Coronary artery (tissue), 2 donors: ENCODE measurements at regions not wholly inside any gene's neighbourhood (a gene's known extent, or its start where the extent isn't known, plus 50 kb on each side); places are given as distances from the start of the nearest gene placed in this dataset.

ENCODE experiments used
- DNase-seq: peaks from one replicate; pipeline ENCODE4 v3.0.0-alpha.2; 2017; ENCODE audit warnings: low spot score
- H3K27ac ChIP-seq, 2 donors: fragments of 200-600 bp; sonication (generic); one replicate each; pipeline ENCODE4 v1.5.1; 2016 to 2019
- H3K4me3 ChIP-seq: fragments of 200-600 bp; sonication (generic); 2 replicates; pipeline ENCODE4 v1.5.1; 2016; ENCODE audit warnings: mild to moderate bottlenecking, moderate library complexity
- TF ChIP-seq, protein P1 (sequence below): fragments of 200-600 bp; sonication (generic); IDR thresholded peaks from one replicate; pipeline ENCODE4 v1.5.1; 2019; ENCODE audit warnings: antibody characterized with exemption

DNA sequence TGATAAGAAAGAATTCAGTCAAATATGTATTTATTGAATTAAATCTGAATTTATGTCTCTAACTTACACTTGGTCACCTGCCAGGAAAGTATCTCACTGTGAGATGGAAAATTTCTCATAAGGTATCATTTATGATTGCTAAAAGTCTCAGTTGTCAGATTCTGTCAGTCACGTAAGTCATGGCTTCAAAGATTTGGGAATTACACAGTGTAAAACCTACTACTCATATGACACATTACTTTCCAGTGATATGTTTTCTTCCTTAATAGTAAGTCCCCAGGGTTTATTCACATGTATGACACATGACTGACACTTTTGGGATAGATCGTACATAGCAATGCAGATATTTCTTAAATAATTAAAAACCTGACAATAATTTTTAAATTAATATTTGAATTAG lies 792.2 kb downstream of the PLOD2 start:
- Histone ChIP-seq H3K27ac (no peak overlapping the region), H3K4me3 (no peak overlapping the region)
- no peak for DNase-seq
- TF ChIP-seq, protein P1, sequence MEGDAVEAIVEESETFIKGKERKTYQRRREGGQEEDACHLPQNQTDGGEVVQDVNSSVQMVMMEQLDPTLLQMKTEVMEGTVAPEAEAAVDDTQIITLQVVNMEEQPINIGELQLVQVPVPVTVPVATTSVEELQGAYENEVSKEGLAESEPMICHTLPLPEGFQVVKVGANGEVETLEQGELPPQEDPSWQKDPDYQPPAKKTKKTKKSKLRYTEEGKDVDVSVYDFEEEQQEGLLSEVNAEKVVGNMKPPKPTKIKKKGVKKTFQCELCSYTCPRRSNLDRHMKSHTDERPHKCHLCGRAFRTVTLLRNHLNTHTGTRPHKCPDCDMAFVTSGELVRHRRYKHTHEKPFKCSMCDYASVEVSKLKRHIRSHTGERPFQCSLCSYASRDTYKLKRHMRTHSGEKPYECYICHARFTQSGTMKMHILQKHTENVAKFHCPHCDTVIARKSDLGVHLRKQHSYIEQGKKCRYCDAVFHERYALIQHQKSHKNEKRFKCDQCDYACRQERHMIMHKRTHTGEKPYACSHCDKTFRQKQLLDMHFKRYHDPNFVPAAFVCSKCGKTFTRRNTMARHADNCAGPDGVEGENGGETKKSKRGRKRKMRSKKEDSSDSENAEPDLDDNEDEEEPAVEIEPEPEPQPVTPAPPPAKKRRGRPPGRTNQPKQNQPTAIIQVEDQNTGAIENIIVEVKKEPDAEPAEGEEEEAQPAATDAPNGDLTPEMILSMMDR: no peak

DNA sequence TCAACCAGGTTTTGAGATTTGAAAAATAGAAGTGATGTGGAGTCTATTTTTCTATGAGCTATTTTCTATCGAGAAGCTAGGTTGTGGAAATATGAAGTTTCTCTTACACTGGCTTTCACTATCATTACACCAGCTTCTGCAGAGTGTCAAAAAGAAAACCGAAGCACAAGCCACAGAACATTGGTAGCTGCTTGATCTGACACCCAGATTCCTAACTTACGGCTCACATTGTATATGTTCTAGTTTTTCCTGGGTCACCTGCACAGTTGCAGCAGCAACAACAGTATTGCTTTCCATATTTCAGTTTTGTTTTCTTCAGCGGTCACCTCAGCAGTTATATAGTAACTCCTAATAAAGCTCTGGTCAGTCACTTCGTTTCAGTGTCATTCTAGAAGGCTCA lies 790.1 kb downstream of the PLOD2 start:
- DNase-seq: no peak
- TF ChIP-seq, protein P1: no peak
- no peak overlapping the region for H3K4me3 ChIP-seq
- H3K27ac ChIP-seq: no peak overlapping the region

DNA sequence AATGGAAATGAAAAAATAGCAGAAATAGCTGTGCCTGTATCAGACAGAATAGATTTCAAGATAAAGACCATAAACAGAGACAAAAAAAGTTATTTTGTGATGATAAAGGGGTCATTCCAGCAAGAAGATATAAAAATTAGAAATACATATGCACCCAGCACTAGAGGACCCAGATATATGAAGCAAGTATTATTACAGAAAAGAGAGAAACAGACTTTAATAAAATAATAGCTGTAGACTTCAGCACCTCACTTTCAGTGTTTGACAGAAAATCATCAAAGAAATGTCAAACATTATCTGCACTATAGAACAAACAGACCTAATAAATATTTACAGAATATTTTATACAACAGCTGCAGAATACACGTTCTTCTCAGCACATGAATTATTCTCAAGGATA lies 783.7 kb downstream of the PLOD2 start:
- Histone ChIP-seq H3K27ac (no peak overlapping the region), H3K4me3 (no peak overlapping the region)
- TF ChIP-seq, protein P1: no peak
- DNase-seq: no peak

DNA sequence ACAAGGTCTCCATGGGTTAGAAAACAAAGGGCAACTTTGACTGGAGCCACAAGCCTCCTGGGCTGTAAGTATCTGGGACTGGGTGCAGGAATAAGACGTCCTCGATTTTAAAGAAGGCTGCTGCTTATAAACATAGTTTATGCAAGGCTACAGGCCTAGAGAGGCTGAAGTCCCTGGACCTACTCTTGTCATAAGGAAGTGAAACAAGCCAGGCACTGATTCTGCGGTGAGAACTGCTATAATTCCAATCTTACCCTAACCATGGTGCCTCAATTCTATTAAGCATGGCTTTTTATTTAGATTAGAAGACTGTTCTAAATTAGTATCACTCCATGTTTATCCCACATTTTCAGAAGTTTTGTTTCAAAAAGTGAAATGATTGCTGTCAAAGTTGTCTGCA lies 777.6 kb downstream of the PLOD2 start:
- no peak overlapping the region for H3K4me3 ChIP-seq
- TF ChIP-seq, protein P1: no peak
- DNase-seq: no peak
- H3K27ac ChIP-seq: no peak overlapping the region

DNA sequence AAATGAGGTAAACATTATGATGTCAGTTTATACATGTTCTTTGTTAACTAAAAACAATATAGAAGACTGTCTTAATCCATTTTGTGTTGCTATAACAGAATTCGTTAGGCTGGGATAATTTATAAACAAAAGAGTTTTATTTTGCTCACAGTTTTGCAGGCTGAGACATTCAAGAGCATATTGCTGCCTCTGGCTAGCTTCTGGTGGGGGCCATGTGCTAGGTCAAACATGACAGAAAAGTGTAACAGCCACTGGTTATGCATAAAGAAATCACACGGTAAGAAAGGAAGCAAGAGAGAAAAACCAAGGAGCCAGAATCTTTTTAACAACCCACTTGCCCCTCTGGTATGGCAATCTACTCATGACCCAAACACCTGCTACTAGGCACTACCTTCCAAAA lies 776.7 kb downstream of the PLOD2 start:
- Histone ChIP-seq H3K27ac (no peak overlapping the region), H3K4me3 (no peak overlapping the region)
- TF ChIP-seq, protein P1: no peak
- no peak for DNase-seq

DNA sequence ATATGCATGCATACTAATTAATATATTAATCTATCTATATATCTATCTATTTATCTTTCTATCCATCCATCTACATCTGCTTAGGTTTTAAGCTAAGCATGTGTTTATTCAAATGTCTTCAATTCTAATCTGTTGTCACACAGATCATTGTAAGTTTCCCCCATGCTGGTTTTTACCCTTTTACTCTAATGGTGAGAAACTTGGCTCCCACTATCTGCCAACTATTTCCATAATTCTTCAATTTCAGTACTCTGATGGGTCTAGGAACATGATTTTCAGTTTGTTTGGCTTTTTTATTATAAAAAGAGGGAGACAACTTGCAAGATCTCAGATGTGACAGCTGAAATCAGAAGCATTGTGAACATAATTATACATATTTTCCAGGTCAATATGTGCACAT lies 773.8 kb downstream of the PLOD2 start:
- TF ChIP-seq, protein P1: no peak
- Histone ChIP-seq H3K27ac (no peak overlapping the region), H3K4me3 (no peak overlapping the region)
- no peak for DNase-seq

DNA sequence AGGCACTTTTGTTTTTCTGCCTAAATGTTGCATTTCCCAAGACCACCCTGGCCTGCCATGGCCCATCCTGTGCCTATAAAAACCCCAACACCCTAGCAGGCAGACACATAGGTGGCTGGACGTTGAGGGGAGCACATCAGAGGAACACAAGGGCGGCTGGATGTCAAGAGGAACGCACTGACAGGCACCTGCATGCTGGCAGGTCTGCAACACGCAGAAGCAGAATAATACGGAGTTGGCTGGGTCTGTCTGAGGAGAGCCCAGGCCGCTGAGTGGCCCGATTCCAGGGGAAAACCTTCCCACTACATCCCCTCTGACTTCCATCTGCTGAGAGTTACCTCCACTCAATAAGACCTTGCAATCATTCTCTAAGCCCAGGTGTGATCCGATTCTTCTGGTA lies 765.6 kb downstream of the PLOD2 start:
- no peak for DNase-seq
- TF ChIP-seq, protein P1: no peak
- no peak overlapping the region for H3K4me3 ChIP-seq
- H3K27ac ChIP-seq: no peak overlapping the region
